GM12878 (cell line): ENCODE measurements at regions not wholly inside any gene's neighbourhood (a gene's known extent, or its start where the extent isn't known, plus 50 kb on each side); places are given as distances from the start of the nearest gene placed in this dataset.

Experiments used
- ATAC-seq: fragments of 200-7000 bp; cut with Tn5 transposase; 3 replicates; pipeline ENCODE4 v1.9.1; 2020; ENCODE audit warnings: mild to moderate bottlenecking, moderate library complexity
- BruUV-seq: library from RNA; stranded (reverse); fragments of 400-500 nt; replicated peaks from 2 replicates; lab custom pipeline; 2021; lab: Mats Ljungman, UMichigan
- CTCF ChIA-PET: fragments of 300-600 bp; sonication (Branson Sonifier 250); formaldehyde crosslinking; extraction: SDS; loops from one replicate; lab custom pipeline; 2021; ENCODE audit warnings: inconsistent platforms; lab: Yijun Ruan, JAX
- POLR2A ChIA-PET: fragments of 350-600 bp; formaldehyde crosslinking; extraction: SDS; loops from one replicate; lab custom pipeline; 2021; ENCODE audit warnings: inconsistent platforms; lab: Charles Lee
- RAD21 ChIA-PET: fragments of 300-600 bp; sonication (Branson Sonifier 250); formaldehyde crosslinking; loops from one replicate; lab custom pipeline; 2023; ENCODE audit warnings: antibody characterized with exemption; ENCODE audit not compliant: unreplicated experiment; lab: Charles Lee
- SMC1A ChIA-PET: fragments of 300-600 bp; sonication (Branson Sonifier 250); formaldehyde crosslinking; loops from one replicate; lab custom pipeline; 2023; ENCODE audit not compliant: unreplicated experiment, uncharacterized antibody; lab: Charles Lee
- DNase-seq: peaks from one replicate; pipeline ENCODE4 v3.0.0-alpha.2; 2011; ENCODE audit warnings: low read depth, low spot score
- FAIRE-seq: peaks from 3 replicates; lab custom pipeline; 2011; peaks lifted over from hg19 to GRCh38; lab: Jason Lieb, UNC
- H2AFZ ChIP-seq: 2 replicates; pipeline ENCODE4 v1.6.0; 2011; ENCODE audit warnings: low read depth, low read length, control low read depth; ENCODE audit not compliant: control insufficient read depth
- H3K27ac ChIP-seq: 2 replicates; pipeline ENCODE4 v1.5.1; 2011; ENCODE audit warnings: control low read depth; ENCODE audit not compliant: control insufficient read depth, insufficient read depth
- H3K27me3 ChIP-seq, 2 experiments: replicated peaks in 1 of 2; 2 replicates each; pipeline versions ENCODE4 v1.6.0 to v1.6.1; 2011; ENCODE audit warnings: low read length in 1 of 2; ENCODE audit not compliant: control insufficient read depth in 2 of 2, insufficient read depth in 2 of 2
- H3K36me3 ChIP-seq, 2 experiments: 2 replicates each; pipeline ENCODE4 v1.5.1; 2011; ENCODE audit warnings: low read length in 1 of 2; ENCODE audit not compliant: control insufficient read depth in 2 of 2, insufficient read depth in 2 of 2
- H3K4me1 ChIP-seq: 2 replicates; pipeline ENCODE4 v1.6.1; 2011; ENCODE audit warnings: mild to moderate bottlenecking, low read length, moderate library complexity, mixed read lengths; ENCODE audit not compliant: control insufficient read depth, insufficient read depth
- H3K4me2 ChIP-seq: 2 replicates; pipeline ENCODE4 v1.6.0; 2011; ENCODE audit warnings: control low read depth; ENCODE audit not compliant: control insufficient read depth, insufficient read depth
- H3K4me3 ChIP-seq: fragments of 200-600 bp; sonication (generic); 2 replicates; pipeline ENCODE4 v1.5.1; 2016
- H3K79me2 ChIP-seq: 2 replicates; pipeline ENCODE4 v1.6.0; 2011; ENCODE audit warnings: low read length; ENCODE audit not compliant: control insufficient read depth, insufficient read depth
- H3K9ac ChIP-seq: 2 replicates; pipeline ENCODE4 v1.8.0; 2011; ENCODE audit warnings: low read length, control low read depth, mixed read lengths; ENCODE audit not compliant: control insufficient read depth, insufficient read depth
- H3K9me3 ChIP-seq: replicated peaks from 3 replicates; pipeline ENCODE4 v1.5.1; 2011; ENCODE audit warnings: mild to moderate bottlenecking, low read length; ENCODE audit not compliant: control insufficient read depth, insufficient read depth
- H4K20me1 ChIP-seq: 2 replicates; pipeline ENCODE4 v1.6.0; 2011; ENCODE audit not compliant: control insufficient read depth, insufficient read depth
- CREB1 ChIP-seq: IDR thresholded peaks from 2 replicates; pipeline ENCODE4 v1.6.1; 2012; ENCODE audit warnings: low read depth, mild to moderate bottlenecking, inconsistent platforms
- ESRRA ChIP-seq: IDR thresholded peaks from 2 replicates; pipeline ENCODE4 v1.6.1; 2012; ENCODE audit warnings: mild to moderate bottlenecking, low read length, improper control_type of control experiment
- EZH2 ChIP-seq: IDR thresholded peaks from 2 replicates; pipeline ENCODE4 v1.6.1; 2012; ENCODE audit warnings: low read depth, mild to moderate bottlenecking, control low read depth, inconsistent platforms, low read length, borderline replicate concordance; ENCODE audit not compliant: control insufficient read depth
- HDAC6 ChIP-seq: fragments of 200-600 bp; sonication (generic); IDR thresholded peaks from one replicate; pipeline ENCODE4 v1.8.0; 2017; ENCODE audit warnings: antibody characterized with exemption; ENCODE audit not compliant: unreplicated experiment
- IKZF1 ChIP-seq: fragments of 450-650 bp; conservative IDR thresholded peaks from 2 replicates; pipeline ENCODE4 v1.6.1; 2017; ENCODE audit warnings: antibody characterized with exemption, mild to moderate bottlenecking
- NFYA ChIP-seq: IDR thresholded peaks from 2 replicates; pipeline ENCODE4 v1.6.1; 2011; ENCODE audit warnings: low read depth, mild to moderate bottlenecking, low read length, improper control_type of control experiment, borderline replicate concordance
- NRF1 ChIP-seq: conservative IDR thresholded peaks from 2 replicates; pipeline ENCODE4 v1.6.1; 2011; ENCODE audit warnings: mild to moderate bottlenecking, low read depth, low read length, improper control_type of control experiment
- POLR2AphosphoS2 ChIP-seq: IDR thresholded peaks from 2 replicates; pipeline ENCODE4 v1.6.1; 2011; ENCODE audit warnings: low read depth, mild to moderate bottlenecking, low read length, improper control_type of control experiment, moderate library complexity
- SMAD5 ChIP-seq: IDR thresholded peaks from 2 replicates; pipeline ENCODE4 v1.6.1; 2016; ENCODE audit warnings: antibody characterized with exemption, low read depth
- SUZ12 ChIP-seq: fragments of 200-600 bp; sonication (generic); IDR thresholded peaks from one replicate; pipeline ENCODE4 v1.6.1; 2018; ENCODE audit warnings: antibody characterized with exemption, mild to moderate bottlenecking; ENCODE audit not compliant: unreplicated experiment
- ZNF24 ChIP-seq: fragments of 450-650 bp; IDR thresholded peaks from 2 replicates; pipeline ENCODE4 v1.6.1; 2017; ENCODE audit warnings: antibody characterized with exemption, mild to moderate bottlenecking
- ZSCAN29 ChIP-seq: fragments of 450-650 bp; IDR thresholded peaks from 2 replicates; pipeline ENCODE4 v1.6.1; 2017; ENCODE audit warnings: mild to moderate bottlenecking, moderate library complexity
- WGBS: methylation state at CpG from one replicate; pipeline ENCODE4 v1.1.6; 2016; ENCODE audit warnings: low lambda C conversion rate; ENCODE audit not compliant: insufficient replicate concordance, insufficient coverage; ENCODE audit errors: missing lambda C conversion rate; 5-methylcytosine and 5-hydroxymethylcytosine counted together
- in situ Hi-C: fragments of 300-500 bp; cut with MboI; formaldehyde crosslinking; loops from 9 replicates; pipeline ENCODE4 v1.14.3; 2018; ENCODE audit warnings: mixed read lengths
- intact Hi-C: fragments of 100-400 bp; cut with micrococcal nuclease; formaldehyde crosslinking; loops from one replicate; pipeline ENCODE4 v1.14.2; 2022; ENCODE audit not compliant: unreplicated experiment

- TF ChIP-seq ZNF24 (no peak), NFYA (no peak), IKZF1 (no peak), ZSCAN29 (no peak), NRF1 (no peak), HDAC6 (no peak), CREB1 (no peak), SMAD5 (no peak), POLR2AphosphoS2 (no peak)
Observed at GRCh38 chr14:61148742-61149350, 132.3 kb downstream of the TMEM30B start (continued).

DNA sequence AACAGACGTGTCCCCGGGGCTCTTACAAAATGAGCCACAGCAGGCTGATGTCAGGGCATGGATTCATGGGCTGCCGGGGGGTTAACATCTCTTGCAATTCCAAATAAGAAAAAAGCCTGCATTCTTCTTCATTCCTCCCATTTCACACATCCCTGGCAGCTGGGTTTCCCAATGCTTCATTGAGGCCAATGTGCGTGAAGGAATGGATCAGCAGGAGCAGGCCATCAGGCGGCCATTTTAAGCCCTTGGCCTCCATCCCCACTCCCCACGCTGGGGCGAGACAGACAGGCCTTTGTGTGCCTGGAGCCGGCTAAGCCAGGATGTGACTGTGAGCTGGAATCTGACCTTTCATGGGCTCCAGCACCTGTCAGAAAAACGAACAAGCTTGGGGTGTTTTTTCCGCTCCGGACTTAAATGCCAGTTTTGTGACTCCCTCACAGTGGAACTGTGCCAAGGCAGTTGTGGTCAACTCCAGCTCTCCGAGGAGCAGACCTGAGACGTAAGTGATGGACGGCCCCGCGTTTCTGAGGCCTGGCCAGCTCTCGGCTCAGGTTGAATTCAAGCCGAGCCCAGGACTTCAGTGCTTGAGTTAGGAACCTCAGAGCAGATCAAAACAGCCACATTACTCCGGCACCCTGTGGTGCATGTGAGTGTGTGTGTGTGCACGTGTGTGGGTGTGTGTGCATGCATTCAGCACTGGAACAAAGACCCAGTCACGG lies 133.1 kb downstream of the TMEM30B start:
- Histone ChIP-seq H3K36me3 (no peaks in the 10 kb centered on the region), H3K9ac (no peak overlapping the region), H3K4me1 (no peaks in the 10 kb centered on the region), H3K9me3 (no peaks in the 10 kb centered on the region; the same call in 1 of the 3 replicates), H3K4me2 (no peak overlapping the region), H3K27me3 (no peaks in the 10 kb centered on the region), H3K27ac (no peak overlapping the region)
- FAIRE-seq = no peak
- no peak for ATAC-seq
- DNase-seq = no peak
- POLR2A ChIA-PET = no interaction called here
- WGBS = 59% methylated on average over 21 of the region's 21 CpGs
- SMC1A ChIA-PET = interaction anchor here (0.6 to 1.4 kb wide), 2 partner anchors 17 to 961 kb away, joined by 3 read pairs; no protein-coding TSS in a partner anchor
- TF ChIP-seq SUZ12 = no peak
- TF ChIP-seq ESRRA = no peak
- no peak for TF ChIP-seq EZH2
- TF ChIP-seq, all 136 proteins: peak for 0
- no peaks in the 10 kb centered on the region for H4K20me1 ChIP-seq
- in situ Hi-C loops = no loop called here
- H2AFZ ChIP-seq = no peak overlapping the region
- no peak overlapping the region for H3K4me3 ChIP-seq
- no TSS peak for BruUV-seq
- no peaks in the 10 kb centered on the region for H3K79me2 ChIP-seq
- ChIA-PET CTCF (no interaction called here), RAD21 (no interaction called here)
- intact Hi-C loops = no loop called here
